ENCODE measurements at regions not wholly inside any gene's neighbourhood (a gene's known extent, or its start where the extent isn't known, plus 50 kb on each side); places are given as distances from the start of the nearest gene placed in this dataset.
"Not testable (repeated sequence)": the region's sequence is repeated elsewhere in the genome, so short reads cannot be mapped to it uniquely, and the experiment has no call there.

GRCh38 chr6:170146640-170147039 lies 144.2 kb downstream of the DLL1 start:
- DNase-seq, result no peak

- not testable (repeated sequence) for DNase-seq
Measured at GRCh38 chr6:170146131-170146530, 144.7 kb downstream of the DLL1 start.

- DNase-seq, result not testable (repeated sequence)
Measured at GRCh38 chr6:170145716-170146115, 145.2 kb downstream of the DLL1 start.

- no peak for DNase-seq
Measured at GRCh38 chr6:170145272-170145592, 145.6 kb downstream of the DLL1 start.

- DNase-seq, result no peak
Measured at GRCh38 chr6:170144571-170145271, 146.2 kb downstream of the DLL1 start.

GRCh38 chr6:170143401-170144150 lies 147.3 kb downstream of the DLL1 start:
- DNase-seq, result no peak

GRCh38 chr6:170142559-170142958 lies 148.3 kb downstream of the DLL1 start:
- DNase-seq, result no peak

- not testable (repeated sequence) for DNase-seq
Measured at GRCh38 chr6:170141061-170141460, 149.8 kb downstream of the DLL1 start.

GRCh38 chr6:170140129-170140528 lies 150.7 kb downstream of the DLL1 start:
- no peak for DNase-seq

GRCh38 chr6:170139531-170139930 lies 151.3 kb downstream of the DLL1 start:
- DNase-seq, result no peak

GRCh38 chr6:170139046-170139445 lies 151.8 kb downstream of the DLL1 start:
- DNase-seq, result not testable (repeated sequence)

- no peak for DNase-seq
Measured at GRCh38 chr6:170137911-170138910, 152.7 kb downstream of the DLL1 start.

GRCh38 chr6:170137176-170137891 lies 153.5 kb downstream of the DLL1 start:
- DNase-seq, result no peak

GRCh38 chr6:170136541-170137175 lies 154.2 kb downstream of the DLL1 start:
- no peak for DNase-seq

GRCh38 chr6:170135821-170136471 lies 154.9 kb downstream of the DLL1 start:
- no peak for DNase-seq

GRCh38 chr6:170135461-170135820 lies 155.4 kb downstream of the DLL1 start:
- no peak for DNase-seq

GRCh38 chr6:170134471-170135440 lies 156.1 kb downstream of the DLL1 start:
- DNase-seq, result no peak

- DNase-seq, result no peak
Measured at GRCh38 chr6:170134031-170134470, 156.8 kb downstream of the DLL1 start.

- no peak for DNase-seq
Measured at GRCh38 chr6:170132561-170132991, 158.3 kb downstream of the DLL1 start.

- no peak for DNase-seq
Measured at GRCh38 chr6:170132011-170132521, 158.8 kb downstream of the DLL1 start.
